GM21423 (cell line): ENCODE measurements at regions not wholly inside any gene's neighbourhood (a gene's known extent, or its start where the extent isn't known, plus 50 kb on each side); places are given as distances from the start of the nearest gene placed in this dataset.

Source experiments
- ATAC-seq: cut with Tn5 transposase; IDR thresholded peaks from one replicate; pipeline ENCODE4 v1.9.1; 2021; ENCODE audit warnings: mild to moderate bottlenecking, moderate library complexity; ENCODE audit not compliant: unreplicated experiment

DNA sequence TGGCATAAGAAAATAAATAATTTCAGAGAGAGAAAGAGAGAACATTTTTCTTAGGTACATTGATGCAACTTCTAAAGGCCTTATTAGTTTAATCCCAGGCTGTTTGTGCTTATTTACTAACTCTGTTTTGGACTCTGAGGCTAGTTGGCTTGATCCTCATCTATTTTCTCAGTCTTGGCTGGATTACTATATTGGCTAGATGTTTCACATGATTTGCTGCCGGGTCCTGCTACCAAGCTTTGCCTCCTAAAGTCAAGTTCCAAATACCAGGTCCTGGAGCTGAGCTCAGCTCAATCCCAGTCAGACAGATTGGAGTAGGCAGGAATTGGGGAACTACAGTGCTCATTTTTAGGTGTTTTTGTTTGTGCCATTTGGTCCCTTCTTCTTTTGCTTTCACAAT is 340.8 kb downstream of the BCAT1 start:
- no peak for ATAC-seq

DNA sequence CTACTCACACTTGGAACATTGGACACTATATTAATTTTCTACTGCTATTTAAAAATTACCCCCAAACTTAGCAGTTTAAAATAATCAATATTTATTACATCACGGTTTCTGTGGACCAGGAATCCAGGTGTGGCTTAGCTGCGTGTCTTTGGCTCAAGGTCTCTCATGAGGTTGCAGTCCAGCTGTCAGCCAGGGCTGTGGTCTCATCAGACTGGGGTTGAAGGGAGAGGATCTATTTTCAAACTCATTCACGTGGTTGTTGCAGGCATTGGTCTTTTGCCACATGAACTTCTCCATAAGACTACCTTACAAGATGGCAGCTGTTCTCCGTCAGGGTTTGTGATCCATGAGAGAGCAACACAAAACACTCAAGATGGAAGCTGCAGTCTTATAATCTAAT is 343.0 kb downstream of the BCAT1 start:
- ATAC-seq, result no peak

DNA sequence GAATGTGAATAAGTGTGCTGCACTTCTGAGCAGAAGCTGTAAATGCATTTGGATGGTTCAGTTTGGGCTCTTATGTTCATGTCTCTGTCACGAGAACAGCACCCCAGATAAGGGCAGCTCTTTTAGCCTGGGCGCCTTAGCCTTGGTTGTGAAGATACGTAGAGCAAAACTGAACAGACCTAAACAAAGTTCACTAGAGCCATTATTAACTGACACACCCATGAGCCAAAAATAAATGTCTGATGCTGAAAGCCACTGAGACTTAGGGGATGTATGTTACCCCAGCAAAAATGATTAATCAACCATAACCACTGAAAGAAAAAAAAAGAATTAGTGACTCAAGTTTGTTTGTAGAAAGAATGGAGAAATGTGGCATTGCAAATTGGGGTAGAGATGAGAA is 343.4 kb downstream of the BCAT1 start:
- ATAC-seq, result no peak

DNA sequence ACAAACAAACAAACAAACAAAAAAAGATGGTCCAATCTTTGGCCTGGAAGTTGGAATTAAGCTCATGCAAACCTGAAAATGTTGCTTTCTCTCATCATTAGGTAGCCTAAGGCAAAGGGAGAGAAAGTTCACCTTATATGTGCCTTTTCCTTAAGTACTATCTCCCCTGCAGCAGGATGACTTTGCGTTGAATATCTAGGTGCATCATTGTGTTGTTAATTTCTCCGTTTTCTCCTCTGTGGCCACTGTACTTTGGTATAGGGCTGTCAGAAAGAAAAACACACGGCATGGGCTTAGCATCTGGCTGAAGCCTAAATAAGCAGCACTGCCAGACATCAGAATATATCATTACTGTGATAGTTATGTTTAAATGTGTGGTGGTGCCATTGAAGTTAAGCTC is 345.5 kb downstream of the BCAT1 start:
- no peak for ATAC-seq

DNA sequence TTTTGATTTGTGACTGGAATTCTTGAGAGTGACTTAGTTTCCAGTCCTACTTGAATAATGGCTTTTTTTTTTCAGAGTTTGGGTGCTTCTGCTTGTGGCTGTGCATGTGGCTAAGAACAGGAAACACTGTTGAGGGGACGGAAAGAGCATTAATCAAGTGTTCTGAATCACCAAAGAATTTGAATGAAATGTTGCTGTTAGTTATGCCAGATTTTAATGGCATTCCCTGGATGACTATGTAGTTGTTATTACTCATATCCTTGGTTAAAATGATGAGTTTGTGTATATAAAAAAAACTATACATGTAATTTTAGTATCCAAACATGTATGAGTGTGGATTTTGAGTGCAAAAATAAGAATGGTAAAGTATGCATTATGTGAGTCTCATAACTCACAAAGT is 347.9 kb downstream of the BCAT1 start:
- no peak for ATAC-seq

DNA sequence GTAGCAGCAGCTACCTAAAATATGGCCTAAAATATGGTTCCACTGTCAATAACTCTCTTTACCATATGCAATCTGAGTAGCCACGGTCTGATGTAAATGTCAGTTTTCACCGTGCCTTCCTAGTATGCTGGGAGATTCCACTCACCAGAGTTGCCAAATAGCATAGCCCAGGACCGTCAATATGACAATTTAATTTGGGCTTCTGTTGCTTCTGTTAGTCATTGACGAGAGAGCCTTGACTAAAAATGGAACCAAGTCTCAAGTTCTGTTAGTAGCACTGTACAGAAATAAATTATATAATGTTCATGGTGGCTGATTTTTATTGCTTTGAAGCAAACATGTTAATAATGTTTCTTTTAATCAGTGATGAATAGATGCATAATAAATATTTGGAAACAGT is 348.4 kb downstream of the BCAT1 start:
- ATAC-seq, result no peak

DNA sequence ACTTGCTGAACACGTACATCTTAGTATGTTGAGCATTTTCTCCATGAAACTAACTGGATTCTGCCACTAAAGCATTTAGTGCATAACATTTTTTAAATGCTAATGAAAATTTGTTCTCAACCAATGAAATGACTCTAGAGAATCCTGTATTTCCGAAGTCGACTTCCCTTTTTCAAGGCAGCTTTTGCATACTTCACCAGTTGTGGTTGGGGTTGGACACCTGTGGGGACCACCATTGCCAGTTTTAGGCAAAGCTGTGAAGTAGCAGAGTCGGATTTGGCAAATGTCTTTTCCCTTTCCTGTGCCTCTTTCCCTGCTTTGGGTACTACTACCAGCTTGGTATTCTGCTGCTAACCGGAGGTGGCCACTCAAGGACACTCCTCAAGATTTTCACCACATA is 349.2 kb downstream of the BCAT1 start:
- no peak for ATAC-seq

DNA sequence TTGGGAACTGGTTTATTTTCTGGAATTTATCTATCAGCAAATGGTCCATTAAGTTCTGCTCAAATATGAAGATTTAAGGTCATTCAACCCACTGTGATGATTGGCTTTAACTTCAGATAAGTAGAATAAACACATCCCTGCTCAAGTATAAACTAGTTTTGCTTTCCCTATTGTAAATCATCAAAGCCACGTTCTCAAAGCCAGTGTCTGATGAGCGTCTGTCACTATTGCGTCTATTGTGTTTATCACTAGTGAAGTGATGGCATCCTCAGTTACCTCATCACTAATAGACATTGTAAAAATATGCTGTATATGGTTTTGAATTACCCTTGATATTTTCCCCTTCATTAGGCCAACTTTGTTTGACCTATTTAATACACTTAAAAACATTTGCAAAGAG is 351.3 kb downstream of the BCAT1 start:
- no peak for ATAC-seq

DNA sequence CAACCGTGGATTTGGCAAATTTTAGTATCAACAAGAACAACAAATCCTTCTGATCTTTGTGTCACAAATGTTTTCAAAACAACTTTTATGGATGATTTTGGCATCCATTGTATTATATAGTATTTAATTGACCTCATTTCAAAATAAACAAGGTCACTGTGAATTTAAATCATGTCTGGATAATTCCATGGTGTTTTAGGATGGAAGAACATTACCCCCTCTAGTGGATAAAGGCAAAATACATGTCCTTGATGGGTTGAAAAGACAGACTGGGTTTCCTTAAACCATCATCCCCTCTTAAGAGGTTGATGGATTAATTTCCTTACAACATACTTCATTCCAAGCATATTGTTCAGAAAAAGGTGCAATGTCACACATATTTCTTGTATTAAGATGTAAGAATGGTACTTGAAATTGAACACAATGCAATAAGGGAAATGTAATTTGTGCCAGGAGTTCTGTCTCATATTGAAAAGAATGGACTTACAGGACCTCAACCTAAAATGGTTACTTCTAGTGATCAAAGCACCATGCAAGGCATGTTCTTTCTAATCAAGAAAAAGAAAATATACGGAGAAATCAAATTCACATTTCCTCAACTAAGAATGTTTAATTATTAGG is 352.0 kb downstream of the BCAT1 start:
- ATAC-seq, result no peak

DNA sequence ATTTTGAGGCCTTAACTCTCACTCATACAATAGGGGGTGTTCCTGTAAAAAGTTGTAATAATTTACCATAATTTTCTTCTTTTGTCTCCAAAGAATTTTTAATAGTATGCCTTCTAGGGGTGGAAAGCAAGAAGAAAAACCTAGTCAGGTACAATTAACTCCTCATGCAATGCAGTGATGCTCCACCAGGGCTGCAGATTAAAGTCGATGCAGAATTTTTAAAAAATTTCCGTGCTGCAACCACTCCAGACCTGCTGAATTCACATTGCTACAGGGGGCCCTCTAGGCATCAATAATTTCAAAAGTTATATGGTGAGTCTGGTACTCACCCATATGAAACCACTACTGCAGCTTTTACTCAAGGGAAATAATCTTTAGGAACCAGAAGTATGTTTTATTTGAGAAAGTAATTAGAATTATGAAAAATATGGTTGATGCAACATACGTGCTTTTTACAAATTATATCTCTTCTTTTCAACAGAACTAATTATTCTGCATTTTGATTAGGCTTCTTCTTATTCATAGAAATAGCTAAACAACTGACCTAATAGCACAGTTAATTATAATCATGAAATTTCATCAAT is 353.2 kb downstream of the BCAT1 start:
- ATAC-seq, result no peak

DNA sequence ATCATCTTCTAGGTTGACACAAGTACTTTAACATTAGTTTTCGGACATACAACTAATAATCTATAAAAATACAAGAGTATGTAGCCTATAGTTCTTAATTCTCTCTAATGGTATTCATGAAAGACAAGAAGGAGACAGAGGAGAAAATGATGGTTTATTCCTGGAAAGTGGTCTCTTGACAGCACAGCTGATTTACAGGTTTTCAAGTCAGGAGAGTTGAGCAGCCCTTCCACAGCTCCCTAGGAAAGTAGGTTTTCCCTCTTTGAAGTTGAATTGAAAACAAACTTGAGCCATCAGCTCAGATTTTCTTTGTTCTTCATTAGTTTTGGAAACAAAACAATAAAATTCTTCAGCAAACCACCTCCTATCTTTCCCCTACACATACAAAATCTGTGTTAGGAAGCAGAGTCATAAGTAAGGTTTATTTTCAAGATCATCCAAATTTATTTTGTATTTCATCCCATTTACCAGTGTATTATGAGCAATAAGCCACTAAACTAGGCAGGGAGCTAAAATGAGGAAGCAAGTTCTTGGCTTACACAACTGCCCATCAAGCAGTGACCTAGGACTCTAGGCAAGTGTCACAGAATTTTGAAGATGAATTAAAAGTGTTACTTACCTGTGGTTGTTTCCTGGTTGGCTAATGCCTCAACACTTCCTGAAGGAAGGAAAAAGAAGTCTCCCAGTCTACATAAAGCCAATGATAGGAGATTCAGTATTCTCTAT is 357.0 kb downstream of the BCAT1 start:
- ATAC-seq, result no peak

DNA sequence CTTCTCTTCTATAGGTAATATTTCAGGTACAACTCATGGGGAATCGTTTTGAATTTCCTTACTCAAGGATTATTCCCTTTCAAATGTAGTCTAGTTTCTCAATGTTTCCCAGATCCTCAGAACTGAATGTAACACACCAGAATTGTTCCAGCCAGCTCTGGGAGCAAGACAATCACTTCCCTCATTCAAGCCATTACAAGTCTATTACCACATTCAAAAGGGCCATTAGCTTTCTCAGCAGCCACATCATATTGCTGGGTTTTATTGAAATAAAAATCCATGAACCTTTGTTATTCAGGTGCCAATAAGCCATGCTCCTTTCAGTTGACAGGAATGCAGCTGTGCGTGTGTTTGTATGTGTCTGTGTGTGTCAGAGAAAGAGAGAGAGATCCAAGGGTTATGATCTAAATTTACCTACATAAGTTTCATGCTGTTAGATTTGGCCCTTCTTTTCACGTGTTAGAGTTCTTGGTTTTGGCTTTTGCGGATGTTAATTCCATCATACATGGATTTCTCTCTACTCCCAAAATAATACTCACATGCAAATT is 357.7 kb downstream of the BCAT1 start:
- no peak for ATAC-seq

DNA sequence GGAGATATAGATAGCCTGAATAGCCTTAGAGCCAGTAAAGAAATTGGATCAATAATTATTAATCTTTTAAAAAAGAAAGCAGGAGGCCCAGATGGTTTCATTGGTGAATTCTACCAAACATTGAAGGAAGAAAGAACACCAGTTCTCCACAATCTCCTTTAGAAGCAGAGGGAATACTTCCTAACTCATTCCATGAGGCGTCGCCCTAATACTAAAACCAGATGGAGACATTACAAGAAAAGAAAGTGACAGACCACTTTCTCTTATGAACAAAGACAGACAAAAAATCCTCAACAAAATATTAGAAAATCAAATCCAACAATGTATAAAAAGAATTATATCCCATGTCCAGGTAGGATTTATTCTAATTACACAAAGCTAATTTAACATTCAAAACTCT is 362.6 kb downstream of the BCAT1 start:
- ATAC-seq, result no peak

DNA sequence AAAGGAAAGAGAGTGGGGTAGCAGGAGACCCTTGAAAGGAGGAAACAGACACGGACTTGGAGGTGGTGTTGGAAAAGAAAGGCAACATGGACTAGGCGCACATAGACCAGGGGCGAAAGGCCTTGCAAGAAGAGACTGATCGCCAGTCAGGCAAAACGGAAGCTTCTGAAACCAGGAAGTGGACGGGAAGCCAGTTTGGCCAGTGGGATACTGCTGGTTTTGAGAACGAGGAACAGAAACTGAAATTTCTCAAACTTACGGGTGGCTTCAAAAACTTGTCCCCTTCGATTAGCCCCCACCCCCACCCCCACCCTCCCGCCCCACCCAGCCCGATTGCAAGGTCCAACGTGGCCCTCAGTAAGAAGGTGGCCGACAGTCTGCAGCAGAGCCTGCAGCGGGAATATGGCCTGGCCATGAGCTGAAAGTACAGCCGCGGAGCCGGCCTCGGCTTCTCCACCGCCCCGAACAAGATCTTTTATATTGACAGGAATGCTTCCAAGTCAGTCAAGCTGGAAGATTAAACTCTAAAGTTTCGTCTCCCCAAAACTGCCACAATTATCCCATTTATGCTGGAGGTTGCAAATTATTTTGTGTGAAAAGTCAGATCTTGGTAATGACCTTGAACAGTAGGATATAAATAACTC is 364.7 kb downstream of the BCAT1 start:
- no peak for ATAC-seq

DNA sequence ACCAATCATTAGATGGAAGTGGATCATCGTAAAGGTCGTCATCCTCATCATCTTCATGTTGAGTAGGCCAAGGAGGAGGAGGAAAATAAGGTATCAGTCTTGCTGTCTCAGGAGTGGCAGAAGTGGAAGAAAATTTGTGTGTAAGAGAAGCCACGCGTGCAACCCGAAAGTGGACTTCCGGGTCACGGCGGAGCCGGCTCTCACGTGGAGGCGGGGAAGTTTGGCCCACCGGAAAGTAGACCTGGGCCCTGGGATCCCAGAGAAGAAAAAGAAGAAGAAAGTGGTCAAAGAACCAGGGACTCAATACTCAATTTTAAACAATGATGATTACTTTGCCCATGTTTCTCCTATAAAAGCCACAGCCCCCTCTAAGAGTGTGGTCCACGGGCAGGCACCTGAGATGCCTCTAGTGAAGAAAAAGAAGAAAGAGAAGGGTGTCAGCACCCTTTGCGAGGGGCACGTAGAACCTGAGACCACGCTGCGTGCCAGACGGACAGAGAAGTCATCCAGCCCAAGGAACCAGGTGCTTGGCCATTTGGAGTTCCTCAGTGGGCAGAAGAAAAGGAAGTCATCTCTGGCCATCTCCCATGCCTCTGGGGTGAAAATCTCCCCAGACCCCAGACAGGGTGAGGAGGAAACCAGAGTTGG is 365.8 kb downstream of the BCAT1 start:
- no peak for ATAC-seq

DNA sequence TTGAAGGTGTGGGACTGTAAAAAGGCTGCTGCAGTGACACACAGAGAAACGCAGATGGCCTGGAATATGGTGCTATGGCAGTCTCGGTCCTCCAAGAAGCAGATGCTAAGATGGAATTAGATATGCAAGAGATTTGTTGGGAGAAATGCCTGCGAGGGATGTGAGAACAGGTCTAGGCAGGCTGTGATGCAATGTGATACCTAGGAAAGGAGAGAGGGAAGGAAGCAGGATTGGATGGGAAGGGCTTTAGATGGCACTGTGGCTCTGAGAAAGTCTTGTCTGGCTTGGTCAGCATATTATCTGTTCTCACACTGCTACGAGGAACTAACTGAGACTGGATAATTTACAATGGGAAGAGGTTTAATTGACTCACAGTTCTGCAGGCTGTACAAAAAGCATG is 374.4 kb downstream of the BCAT1 start:
- no peak for ATAC-seq

DNA sequence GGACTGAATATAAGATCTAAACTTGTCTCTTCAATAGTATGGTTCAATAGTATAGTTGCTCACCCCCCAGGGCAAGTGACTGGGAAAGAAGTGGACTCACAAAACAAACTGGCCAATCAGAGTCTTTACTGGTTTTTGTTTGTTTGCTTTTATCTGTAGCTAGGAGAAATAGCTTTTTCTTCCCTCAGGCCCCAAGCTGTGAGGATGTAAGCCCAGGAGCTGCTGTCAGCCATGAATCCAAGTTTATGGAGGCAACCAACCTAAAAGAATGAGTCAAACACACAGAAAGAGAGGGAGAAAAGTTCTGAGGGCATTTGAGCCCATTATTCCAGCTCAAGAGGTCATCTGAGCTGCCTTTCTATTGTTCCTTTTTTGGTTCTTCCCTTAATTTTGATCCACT is 375.3 kb downstream of the BCAT1 start:
- ATAC-seq, result no peak

DNA sequence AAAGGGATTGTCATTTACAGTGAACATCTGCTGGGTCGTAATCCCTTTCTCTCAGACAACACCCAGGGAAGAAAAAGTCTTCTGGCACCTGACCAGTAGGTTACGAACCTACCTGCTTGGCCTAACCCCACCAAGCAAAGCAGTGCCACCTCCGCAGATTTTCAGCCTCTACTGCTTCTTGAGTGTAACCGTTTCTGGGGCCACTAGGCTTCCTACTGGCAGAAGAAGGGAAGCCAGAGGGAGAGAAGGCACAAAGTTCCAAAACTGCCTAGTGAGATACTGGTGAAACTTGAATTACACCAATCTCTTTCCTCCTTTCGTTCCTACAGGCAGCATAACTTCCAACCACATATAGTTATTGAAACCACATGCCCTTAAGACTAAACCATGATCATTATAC is 383.6 kb downstream of the BCAT1 start:
- no peak for ATAC-seq

DNA sequence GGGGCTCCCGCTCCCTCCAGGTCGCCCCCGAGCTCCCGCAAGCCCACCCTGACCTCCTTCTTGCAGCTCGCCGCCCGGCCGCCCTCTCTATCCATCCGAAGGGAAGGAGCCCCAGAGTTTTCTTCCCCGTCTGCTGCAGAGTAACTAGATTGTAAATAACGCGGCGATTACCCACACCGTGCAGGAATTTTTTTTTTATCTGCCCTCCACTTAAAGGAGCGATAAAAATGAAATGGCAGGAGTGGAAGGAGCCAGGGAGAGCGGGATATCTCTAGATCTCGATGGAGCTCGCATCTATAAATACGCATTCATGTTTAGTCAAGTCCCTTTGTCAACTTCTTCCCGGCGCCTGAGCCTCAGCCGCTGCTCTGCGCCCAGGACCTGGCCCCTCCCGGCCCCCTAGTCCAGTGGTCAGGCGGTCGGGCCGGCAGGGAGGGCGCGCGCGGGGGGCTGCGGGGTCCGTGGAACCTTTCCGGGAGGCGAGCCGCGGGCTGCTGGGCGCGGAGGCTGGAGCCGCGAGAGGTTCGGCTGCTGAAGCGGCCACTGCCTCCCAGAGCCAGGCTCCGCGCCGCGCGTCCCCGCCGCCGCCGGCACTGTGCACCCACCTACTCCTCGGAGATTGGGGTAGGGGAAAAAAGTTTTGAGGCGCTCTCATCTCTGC is 386.0 kb downstream of the BCAT1 start:
- ATAC-seq, result no peak

DNA sequence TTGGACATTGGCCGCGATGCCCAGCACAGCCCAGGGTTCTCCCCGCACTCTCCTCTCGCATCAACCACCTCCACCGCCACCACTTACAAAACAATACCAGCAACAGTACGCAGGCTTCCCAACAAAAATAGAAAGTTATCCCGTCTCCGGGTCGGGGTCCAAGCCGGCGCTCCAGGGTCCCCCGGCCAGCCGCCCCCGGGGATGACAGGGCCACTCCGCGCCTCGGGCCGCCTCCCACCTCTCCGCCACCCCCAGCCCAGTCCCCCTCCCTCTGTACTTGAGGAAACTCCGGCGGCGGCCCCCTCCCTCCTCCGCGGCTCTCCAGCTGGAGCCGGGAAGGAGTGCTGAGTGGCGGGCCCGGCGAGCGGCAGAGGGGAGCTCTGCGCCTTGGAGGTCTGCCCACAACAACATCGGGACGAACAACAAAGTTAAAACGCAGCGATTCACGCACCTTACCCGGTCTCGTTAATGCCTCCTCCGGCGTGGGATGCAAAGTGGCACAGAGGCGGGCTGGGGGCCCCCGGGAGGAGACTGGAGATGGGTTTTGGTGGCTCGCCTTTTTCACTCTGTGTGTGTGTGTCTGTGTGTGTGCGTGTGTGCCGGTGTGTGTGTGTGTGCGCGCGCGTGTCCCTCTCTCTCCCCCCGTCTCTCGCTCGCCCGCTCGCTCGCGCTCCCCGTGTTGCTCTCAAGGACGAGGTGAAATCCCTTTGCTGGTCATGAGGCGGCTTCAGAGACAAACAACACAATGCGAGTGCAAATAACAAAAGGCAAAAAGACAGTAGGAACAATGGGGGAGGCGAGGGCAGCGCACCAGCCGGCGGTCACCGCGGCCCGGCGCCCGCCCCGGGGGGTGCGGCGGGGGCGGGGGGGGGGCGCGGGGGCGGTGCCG is 386.8 kb downstream of the BCAT1 start:
- ATAC-seq, result no peak
